ENCODE measurements at regions not wholly inside any gene's neighbourhood (a gene's known extent, or its start where the extent isn't known, plus 50 kb on each side); places are given as distances from the start of the nearest gene placed in this dataset.

DNA sequence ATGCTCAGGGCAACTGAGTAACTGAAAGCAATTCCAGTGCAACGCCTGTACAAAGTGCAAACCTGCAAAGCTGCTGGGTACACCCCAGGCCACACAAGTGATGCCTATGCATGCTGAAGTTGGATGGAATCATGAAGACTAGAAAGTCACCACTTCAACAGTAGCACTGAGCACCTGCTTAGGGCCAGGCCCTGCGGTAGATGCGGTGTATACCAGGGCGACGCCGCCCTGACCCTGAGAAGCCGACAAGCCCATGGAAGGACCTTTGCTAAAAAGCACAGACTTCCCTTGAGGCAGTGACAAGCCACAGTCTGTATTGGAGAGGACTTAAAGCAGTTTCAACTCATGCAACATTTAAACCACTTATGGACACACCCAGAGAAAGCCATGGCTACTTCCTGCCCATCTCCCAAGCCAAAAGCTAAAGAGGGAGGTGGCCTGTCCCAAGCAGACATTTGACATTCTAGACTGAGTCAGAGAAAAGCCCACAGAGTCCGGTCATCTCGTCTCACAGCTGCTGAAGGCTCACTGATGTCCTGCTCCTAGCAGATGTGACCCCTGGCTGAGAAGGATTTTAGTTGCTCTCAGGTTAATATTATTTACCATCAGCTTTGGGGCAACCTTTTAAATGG, 843.9 kb upstream of the TMEM132C start:
- Mint-ChIP-seq H3K4me1 (ENCODE audit: low read depth) (no peaks in the 10 kb centered on the region), H3K27me3 (peaks cover 2% of the 10 kb centered on the region), H3K9me3 (ENCODE audit: low read depth) (no peaks in the 10 kb centered on the region), H3K36me3 (no peaks in the 10 kb centered on the region), H3K27ac (no peak overlapping the region), H3K4me3 (no peak overlapping the region)

DNA sequence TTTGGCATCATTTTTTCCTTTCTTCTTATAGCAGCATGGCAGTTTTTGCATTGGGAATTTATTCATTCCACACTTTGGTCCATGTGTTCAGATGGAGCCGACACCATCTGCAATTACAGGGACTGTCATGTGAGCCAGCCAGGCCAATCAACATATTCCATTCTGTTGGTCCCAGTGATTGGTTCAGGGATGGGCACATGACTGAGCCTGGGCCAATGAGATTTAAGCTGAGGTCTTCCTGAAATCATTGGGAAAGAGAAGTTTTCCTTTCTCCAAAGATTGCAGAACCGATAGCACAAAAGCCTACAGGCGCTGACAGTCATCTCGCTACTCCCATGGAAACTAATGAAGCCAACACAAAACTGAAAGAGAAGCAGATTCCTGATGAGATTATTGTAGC, 841.5 kb upstream of the TMEM132C start:
- Mint-ChIP-seq H3K27me3 (peaks cover 2% of the 10 kb centered on the region), H3K4me1 (ENCODE audit: low read depth) (no peaks in the 10 kb centered on the region), H3K36me3 (no peaks in the 10 kb centered on the region), H3K4me3 (no peak overlapping the region), H3K27ac (no peak overlapping the region), H3K9me3 (ENCODE audit: low read depth) (no peaks in the 10 kb centered on the region)

DNA sequence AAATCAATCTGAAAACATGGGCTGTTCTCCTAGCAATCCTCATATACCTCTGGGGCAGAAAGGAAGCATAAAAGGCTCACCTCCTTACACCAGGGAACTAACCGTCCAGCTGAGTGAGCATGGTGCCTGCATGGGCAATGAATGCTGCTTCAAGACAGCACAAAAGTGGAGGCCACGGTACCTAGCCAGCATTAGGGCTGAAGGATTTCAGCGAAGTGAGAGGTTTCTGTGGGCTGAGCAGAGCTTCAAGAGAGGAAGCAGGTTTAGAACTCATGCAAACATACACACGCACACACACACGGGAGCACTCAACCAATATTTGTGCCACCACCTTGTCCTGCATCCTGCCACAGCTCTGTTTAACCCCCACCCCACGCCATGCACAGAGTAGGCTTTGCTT, 838.5 kb upstream of the TMEM132C start:
- no peaks in the 10 kb centered on the region for H3K4me1 Mint-ChIP-seq (ENCODE audit: low read depth)

DNA sequence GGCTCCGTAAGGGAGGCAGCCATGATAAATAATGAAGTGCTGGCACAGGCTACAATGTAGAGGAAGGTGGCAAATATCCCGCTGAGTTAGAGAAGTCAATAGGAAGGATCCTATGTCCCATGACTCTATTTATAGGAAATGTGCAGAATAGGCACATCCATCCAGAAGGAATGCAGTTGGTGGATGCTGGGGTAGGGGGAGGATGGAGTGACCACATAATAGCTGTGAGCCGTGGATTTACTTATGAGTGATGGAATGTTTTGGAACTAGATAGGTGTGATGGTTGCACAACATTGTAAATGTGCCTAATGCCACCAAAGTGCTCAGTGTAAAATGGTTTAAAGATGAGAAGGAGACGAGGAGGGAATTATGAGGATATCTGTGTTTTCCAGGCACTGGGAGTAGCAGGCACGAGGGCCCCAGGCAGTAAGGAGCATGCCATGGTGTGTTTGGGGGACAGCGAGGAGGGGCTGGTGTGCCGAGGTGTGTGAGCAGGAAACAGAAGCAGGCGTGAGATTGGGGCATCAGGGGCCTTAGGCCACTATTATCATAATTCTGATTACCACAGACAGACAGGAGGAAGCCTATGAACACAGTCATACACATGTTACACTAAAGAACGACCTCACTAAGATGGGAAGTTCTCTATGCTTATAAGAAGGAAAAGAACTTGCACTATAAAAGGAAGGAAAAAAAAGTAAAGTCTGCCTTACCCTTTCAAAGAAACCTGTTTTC, 837.3 kb upstream of the TMEM132C start:
- no peak overlapping the region for H3K4me3 Mint-ChIP-seq
- H3K9me3 Mint-ChIP-seq (ENCODE audit: low read depth), result no peaks in the 10 kb centered on the region
- no peaks in the 10 kb centered on the region for H3K36me3 Mint-ChIP-seq
- no peaks in the 10 kb centered on the region for H3K4me1 Mint-ChIP-seq (ENCODE audit: low read depth)
- no peaks in the 10 kb centered on the region for H3K27me3 Mint-ChIP-seq
- no peak overlapping the region for H3K27ac Mint-ChIP-seq

More for the DNA sequence above, 838.5 kb upstream of the TMEM132C start:
- Mint-ChIP-seq H3K27ac (no peak overlapping the region), H3K36me3 (no peaks in the 10 kb centered on the region), H3K4me3 (no peak overlapping the region), H3K27me3 (no peaks in the 10 kb centered on the region), H3K9me3 (ENCODE audit: low read depth) (no peaks in the 10 kb centered on the region)

DNA sequence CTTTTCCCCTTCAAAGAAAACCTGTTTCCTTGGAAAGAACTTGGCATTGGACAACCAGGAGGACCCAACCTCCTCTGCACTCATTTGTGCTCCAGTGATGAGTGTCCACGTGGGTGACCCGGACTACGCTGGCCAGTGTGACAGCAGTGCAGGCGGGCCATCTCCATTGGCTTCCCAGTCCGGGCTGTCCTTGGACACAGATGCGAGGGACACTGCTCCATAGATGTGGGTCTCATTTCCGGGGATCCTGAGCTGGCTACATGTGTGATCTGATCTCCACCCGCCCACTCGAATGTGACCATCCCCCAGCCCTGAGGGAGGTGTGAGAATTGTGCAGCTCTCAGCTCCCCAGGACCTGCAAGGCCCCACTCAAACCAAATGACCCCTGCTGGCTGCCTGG, 836.6 kb upstream of the TMEM132C start:
- no peaks in the 10 kb centered on the region for H3K9me3 Mint-ChIP-seq (ENCODE audit: low read depth)
- H3K36me3 Mint-ChIP-seq, result no peaks in the 10 kb centered on the region
- no peaks in the 10 kb centered on the region for H3K4me1 Mint-ChIP-seq (ENCODE audit: low read depth)
- no peak overlapping the region for H3K27ac Mint-ChIP-seq
- no peaks in the 10 kb centered on the region for H3K27me3 Mint-ChIP-seq
- H3K4me3 Mint-ChIP-seq, result no peak overlapping the region

DNA sequence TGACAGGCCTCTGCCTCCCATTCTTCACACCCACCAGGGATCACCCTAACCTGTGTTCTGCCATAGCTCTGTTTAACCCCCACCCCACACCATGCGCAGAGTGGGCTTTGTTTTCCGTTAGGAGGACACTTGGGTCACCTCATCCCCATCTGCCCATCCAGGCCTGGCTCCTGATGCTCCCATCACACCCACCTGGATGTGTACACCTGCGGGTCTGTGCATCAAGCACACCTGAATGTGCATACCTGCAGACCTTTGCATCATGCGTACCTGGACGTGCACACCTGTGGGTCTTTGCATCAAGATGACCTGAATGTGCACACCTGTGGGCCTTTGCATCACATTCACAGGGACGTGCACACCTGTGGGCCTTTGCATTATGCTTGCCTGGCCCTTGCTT, 835.8 kb upstream of the TMEM132C start:
- H3K27me3 Mint-ChIP-seq, result no peaks in the 10 kb centered on the region
- H3K27ac Mint-ChIP-seq, result no peak overlapping the region
- H3K36me3 Mint-ChIP-seq, result no peaks in the 10 kb centered on the region
- H3K9me3 Mint-ChIP-seq (ENCODE audit: low read depth), result no peaks in the 10 kb centered on the region
- H3K4me1 Mint-ChIP-seq (ENCODE audit: low read depth), result no peaks in the 10 kb centered on the region
- no peak overlapping the region for H3K4me3 Mint-ChIP-seq

DNA sequence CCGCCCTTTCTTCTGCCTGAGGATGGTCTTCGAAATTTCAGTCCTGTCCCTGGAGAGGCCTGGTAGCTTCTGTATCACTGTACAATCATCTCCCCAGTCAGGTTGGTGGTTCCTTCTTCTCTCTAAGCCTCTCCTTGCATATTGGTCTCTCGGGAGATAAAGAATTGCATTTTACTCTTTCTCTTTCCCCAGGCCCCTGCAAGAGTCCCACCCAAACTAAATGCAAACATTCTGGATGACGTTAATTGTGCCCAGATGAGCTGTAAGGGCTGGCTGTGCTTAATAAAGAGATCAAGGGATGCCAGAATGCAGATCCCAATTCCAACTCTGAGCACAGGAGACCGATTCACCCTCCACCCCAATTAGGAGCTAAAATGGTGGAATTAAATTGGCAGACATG, 835.4 kb upstream of the TMEM132C start:
- Mint-ChIP-seq H3K27ac (no peak overlapping the region), H3K4me3 (no peak overlapping the region), H3K9me3 (ENCODE audit: low read depth) (no peaks in the 10 kb centered on the region), H3K4me1 (ENCODE audit: low read depth) (no peaks in the 10 kb centered on the region), H3K27me3 (no peaks in the 10 kb centered on the region), H3K36me3 (no peaks in the 10 kb centered on the region)

DNA sequence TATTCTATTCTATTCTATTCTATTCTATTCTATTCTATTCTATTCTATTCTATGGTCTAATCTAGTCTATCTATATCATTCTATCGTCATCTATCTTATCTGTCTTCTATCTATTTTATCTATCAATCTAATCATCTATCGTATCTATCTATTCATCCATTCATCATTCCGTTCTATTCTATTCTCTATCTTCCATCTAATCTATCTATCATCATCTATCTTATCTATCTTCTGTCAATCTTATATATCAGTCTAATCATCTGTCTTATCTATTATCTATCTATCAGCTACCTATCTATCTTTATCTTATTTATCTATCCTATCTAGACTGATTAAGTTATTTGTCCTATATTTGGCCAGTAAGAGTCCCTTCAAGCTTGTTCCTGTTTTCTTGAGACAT, 831.5 kb upstream of the TMEM132C start:
- H3K36me3 Mint-ChIP-seq, result no peaks in the 10 kb centered on the region
- no peaks in the 10 kb centered on the region for H3K27me3 Mint-ChIP-seq
- H3K4me3 Mint-ChIP-seq, result no peak overlapping the region
- H3K4me1 Mint-ChIP-seq (ENCODE audit: low read depth), result no peaks in the 10 kb centered on the region
- H3K9me3 Mint-ChIP-seq (ENCODE audit: low read depth), result peaks cover 11% of the 10 kb centered on the region
- no peak overlapping the region for H3K27ac Mint-ChIP-seq

DNA sequence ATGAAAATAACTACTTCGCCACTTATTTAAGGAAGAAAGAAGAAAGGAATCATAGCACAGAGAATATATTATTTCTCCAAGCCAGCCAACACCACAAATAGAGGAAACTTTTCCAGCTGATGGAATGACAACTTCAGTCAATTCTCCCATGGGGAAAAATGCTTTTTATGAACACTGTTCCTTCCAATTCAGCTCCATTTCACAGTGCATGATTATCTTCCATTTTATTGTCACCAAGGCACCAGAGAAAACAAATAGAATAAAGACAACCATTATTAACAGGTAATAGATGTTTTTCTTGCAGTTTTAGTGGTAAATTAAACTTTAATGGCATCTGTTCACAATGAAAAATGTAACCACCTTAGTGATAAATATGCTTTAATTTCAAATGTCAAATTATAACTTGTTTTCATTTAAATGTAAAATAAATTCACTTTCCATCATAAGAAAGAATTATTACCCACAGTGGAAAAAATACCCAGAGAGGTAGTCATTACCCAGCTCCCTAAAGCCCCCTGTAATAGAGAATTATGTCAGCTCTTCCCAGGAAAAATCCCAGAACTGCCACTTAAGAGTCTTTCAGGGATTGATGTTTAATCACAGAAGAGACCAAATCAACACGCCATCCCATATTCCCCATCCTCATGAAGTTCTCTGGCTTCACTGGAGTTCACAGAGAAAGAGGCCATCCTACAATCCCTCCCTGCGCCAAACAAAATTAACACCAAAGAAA, 828.3 kb upstream of the TMEM132C start:
- Mint-ChIP-seq H3K4me3 (no peak overlapping the region), H3K27me3 (no peaks in the 10 kb centered on the region), H3K9me3 (ENCODE audit: low read depth) (peaks cover 19% of the 10 kb centered on the region), H3K4me1 (ENCODE audit: low read depth) (no peaks in the 10 kb centered on the region), H3K27ac (no peak overlapping the region), H3K36me3 (peaks cover under 1% of the 10 kb centered on the region)

DNA sequence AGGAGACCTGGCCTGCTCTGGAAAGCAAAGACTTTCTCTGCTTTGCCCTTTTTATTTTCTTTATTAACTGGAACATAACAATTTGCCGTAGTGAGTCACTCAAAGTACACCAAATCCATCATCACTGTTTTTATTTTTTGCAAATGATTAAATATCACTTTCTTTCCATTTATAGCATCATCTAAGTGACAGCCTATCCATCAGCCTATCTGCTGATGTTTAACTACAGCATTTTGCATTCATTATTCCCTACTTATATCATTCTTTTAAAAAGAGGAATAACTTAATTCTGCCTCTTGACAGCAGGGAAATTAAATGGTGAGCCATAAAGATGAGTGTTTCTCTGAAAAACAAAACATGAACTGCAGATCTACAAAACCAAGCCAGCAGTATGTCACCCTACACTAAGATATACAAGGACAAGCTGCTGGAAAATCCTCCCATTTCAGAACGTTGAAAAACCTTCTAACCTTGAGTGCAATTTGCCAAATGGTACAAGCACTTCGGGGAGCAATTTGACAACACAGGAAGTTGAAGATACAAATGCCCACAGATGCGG, 821.3 kb upstream of the TMEM132C start:
- Mint-ChIP-seq H3K27ac (no peak overlapping the region), H3K9me3 (ENCODE audit: low read depth) (peaks cover 8% of the 10 kb centered on the region), H3K36me3 (peaks cover 2% of the 10 kb centered on the region), H3K4me3 (no peak overlapping the region), H3K4me1 (ENCODE audit: low read depth) (no peaks in the 10 kb centered on the region), H3K27me3 (peaks cover 1% of the 10 kb centered on the region)

DNA sequence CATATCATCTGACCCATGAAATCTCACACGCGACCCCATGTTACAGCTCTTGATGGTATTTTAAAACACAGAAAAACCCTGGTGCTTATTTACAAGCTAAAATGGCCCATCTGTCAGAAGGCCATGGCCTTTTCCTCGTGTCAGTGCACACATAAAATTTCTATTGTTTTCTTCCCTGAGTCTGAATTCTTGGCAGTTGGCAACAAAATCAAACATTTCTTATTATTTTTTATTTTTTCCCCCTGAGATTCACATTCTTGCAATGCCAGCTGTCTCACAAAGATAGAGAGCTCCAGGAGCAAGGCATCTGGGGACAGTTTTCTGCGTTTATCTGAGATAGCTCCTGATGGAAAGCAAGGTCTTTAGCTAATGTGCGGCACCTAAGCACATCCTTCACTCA, 818.1 kb upstream of the TMEM132C start:
- Mint-ChIP-seq H3K27me3 (peaks cover 1% of the 10 kb centered on the region), H3K4me1 (ENCODE audit: low read depth) (no peaks in the 10 kb centered on the region), H3K9me3 (ENCODE audit: low read depth) (no peaks in the 10 kb centered on the region), H3K4me3 (no peak overlapping the region), H3K27ac (no peak overlapping the region), H3K36me3 (no peaks in the 10 kb centered on the region)

DNA sequence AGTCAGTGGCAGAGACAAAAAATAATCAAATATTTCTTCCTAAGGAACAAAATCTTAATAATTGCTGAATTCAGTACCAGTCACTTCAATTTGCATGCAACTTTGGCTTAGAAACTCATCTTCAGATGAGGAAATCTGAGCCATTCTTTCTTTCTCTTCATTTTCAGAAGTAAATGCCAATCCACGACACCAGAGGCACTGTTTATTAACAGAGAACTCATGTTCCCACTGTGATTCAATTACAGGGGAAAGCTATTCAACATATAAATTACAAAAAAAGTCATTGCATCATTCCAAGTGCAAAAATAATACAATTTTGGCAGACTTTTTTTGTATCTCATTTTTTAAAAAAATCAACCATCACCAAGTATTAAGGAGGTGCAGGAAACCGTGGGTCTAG, 816.1 kb upstream of the TMEM132C start:
- H3K27me3 Mint-ChIP-seq, result peaks cover 8% of the 10 kb centered on the region

DNA sequence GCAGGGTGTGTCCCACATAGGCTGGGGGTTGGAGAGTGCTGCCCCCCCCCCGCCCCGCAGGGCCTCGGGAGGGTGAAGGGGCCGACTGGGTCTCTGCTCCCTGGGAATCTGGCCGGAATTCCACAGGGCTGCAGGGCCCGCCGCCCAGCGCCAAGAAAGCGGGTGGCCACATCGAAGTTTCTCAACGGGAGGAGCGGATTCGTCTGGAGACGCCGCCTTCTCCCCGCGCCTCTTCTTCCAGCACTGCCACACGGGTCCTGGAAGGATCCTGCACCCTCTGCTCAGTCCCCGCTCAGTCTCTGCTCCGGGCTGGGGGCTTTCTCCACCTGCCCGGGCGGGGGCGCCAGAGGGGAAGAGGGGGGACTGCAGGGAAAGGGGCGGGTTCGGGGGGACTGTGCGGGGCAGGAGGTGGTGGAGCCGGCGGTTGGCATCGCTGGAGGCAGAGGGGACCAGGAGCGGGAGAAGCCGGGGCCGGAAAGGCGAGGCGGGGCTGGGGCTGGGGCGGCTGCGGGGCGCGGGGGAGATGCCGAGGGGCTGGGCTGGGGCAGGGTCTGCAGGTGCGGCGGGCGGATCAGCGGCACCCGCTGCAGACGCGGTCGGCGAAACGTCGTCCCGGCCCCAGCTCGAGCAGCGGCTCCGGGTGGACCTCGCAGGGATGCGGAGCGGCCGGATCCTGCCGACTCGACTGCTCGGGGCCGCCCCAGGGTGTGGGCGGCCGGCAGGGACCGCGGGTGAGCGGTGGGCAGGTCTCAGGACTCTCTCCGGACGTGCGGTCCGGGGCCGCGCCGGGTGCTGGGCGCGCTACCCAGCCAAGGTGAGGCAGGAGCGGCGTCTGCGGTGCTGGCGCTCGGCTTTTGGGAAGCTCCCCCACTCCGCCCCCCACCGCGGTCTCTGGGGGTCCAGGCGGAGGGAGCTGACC, 811.4 kb upstream of the TMEM132C start:
- H3K36me3 Mint-ChIP-seq, result no peaks in the 10 kb centered on the region
- H3K4me3 Mint-ChIP-seq, result no peak overlapping the region
- no peaks in the 10 kb centered on the region for H3K4me1 Mint-ChIP-seq (ENCODE audit: low read depth)
- peaks cover 19% of the 10 kb centered on the region for H3K27me3 Mint-ChIP-seq
- H3K9me3 Mint-ChIP-seq (ENCODE audit: low read depth), result no peaks in the 10 kb centered on the region
- no peak overlapping the region for H3K27ac Mint-ChIP-seq

More for the DNA sequence above, 816.1 kb upstream of the TMEM132C start:
- Mint-ChIP-seq H3K36me3 (no peaks in the 10 kb centered on the region), H3K9me3 (ENCODE audit: low read depth) (no peaks in the 10 kb centered on the region), H3K4me3 (no peak overlapping the region), H3K4me1 (ENCODE audit: low read depth) (no peaks in the 10 kb centered on the region), H3K27ac (no peak overlapping the region)

DNA sequence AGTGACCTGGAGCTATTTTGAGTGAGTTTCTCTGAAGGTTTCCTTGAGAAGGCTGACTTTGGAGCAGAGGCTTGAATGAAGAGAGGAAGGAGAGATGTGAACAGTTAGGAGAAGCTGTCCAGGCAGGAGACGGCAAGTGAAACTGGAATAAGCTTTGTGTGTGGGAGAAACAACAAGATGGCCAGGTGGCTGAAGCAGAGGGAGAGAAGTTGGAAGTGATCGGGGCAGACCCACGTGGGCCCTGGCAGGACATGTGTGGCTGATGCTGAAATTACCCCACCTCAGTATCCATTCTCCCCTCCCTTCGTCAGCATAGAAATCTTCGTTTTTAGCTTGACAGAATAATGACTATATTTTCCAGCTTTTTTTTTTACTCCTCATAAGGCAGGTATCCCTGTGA, 809.2 kb upstream of the TMEM132C start:
- Mint-ChIP-seq H3K4me3 (no peak overlapping the region), H3K27me3 (peaks cover 19% of the 10 kb centered on the region), H3K4me1 (ENCODE audit: low read depth) (no peaks in the 10 kb centered on the region), H3K27ac (no peak overlapping the region), H3K36me3 (no peaks in the 10 kb centered on the region), H3K9me3 (ENCODE audit: low read depth) (no peaks in the 10 kb centered on the region)
